ENCODE measurements at regions not wholly inside any gene's neighbourhood (a gene's known extent, or its start where the extent isn't known, plus 50 kb on each side); places are given as distances from the start of the nearest gene placed in this dataset.
"Not testable (repeated sequence)": the region's sequence is repeated elsewhere in the genome, so short reads cannot be mapped to it uniquely, and the experiment has no call there.

DNA sequence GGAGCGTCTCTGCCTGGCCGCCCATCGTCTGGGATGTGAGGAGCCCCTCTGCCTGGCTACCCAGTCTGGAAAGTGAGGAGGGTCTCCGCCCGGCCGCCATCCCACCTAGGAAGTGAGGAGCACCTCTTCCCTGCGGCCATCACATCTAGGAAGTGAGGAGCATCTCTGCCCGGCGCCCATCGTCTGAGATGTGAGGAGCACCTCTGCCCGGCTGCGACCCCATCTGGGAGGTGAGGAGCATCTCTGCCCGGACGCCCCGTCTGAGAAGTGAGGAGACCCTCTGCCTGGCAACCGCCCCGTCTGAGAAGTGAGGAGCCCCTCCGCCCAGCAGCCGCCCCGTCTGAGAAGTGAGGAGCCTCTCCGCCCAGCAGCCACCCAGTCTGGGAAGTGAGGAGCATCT is 84.5 kb downstream of the IDS start:
- H3K27me3 Mint-ChIP-seq; ATAC-seq; H3K27ac Mint-ChIP-seq; DNase-seq; H3K4me3 Mint-ChIP-seq; H3K36me3 Mint-ChIP-seq (ENCODE audit: low read depth); H3K4me1 Mint-ChIP-seq: not testable (repeated sequence)
- peaks cover 11% of the 10 kb centered on the region for H3K9me3 Mint-ChIP-seq

DNA sequence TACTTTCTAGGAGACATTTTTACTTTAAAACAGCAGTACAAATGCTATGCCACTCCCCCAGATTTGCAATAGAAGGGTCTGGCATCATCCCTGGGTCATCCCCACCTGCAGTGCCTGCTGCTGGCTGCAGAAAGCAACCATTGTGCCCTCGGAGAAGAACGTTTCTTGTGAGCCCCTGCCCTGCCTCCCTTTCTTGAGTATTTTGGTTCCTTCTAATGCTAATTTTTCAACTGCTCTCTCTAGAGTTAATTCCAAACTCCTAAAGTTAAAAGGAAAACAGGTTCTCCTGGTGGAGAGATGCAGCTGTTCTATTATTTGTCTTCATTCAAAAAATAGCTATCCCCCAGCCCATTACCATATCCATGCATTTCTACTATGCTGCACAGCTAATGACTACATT is 107.1 kb downstream of the IDS start:
- DNase-seq (no peak), ATAC-seq (no peak)
- no peaks in the 10 kb centered on the region for H3K4me1 Mint-ChIP-seq
- H3K4me3 Mint-ChIP-seq: no peak overlapping the region
- no peak overlapping the region for H3K27ac Mint-ChIP-seq
- no peaks in the 10 kb centered on the region for H3K9me3 Mint-ChIP-seq
- no peaks in the 10 kb centered on the region for H3K36me3 Mint-ChIP-seq (ENCODE audit: low read depth)
- no peaks in the 10 kb centered on the region for H3K27me3 Mint-ChIP-seq

DNA sequence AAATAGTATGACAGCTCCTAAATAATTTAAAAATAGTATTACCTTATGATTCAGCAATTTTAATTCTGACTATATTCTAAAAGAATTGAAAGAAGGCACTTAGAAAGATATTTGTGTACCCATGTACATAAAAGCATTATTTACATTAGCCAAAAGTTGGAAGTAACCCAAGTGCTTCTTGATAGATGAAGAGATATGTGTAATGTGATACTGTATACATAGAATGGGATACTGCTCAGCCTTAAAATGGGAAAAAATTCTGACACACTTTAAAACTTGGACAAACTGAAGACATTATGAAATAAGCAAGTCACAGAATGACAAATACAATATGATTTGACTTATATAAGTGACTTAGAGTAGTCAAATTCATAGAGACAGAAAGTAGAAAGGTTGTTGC is 112.2 kb downstream of the IDS start:
- H3K4me1 Mint-ChIP-seq: no peaks in the 10 kb centered on the region
- no peak overlapping the region for H3K27ac Mint-ChIP-seq
- no peak overlapping the region for H3K4me3 Mint-ChIP-seq
- no peaks in the 10 kb centered on the region for H3K27me3 Mint-ChIP-seq
- no peak for ATAC-seq
- no peaks in the 10 kb centered on the region for H3K36me3 Mint-ChIP-seq (ENCODE audit: low read depth)
- DNase-seq: no peak
- H3K9me3 Mint-ChIP-seq: no peaks in the 10 kb centered on the region

DNA sequence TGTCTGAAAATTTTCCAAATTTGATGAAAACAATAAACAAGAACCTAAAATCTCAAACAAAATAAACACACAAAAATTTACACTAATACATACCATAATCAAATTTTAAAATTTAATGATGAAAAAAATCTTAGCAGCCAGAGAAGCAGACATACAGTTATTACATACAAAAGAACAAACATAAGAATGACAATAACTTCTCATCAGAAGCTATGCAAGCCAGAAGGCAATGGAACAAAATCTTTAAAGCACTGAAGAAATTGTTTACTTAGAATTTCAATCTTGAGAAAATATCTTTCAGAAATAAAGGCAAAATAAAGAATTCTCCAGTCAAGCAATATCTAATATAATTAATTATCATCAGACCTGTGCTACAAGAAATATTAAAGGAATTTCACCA is 121.3 kb downstream of the IDS start:
- ATAC-seq (no peak), DNase-seq (no peak)
- Mint-ChIP-seq H3K9me3 (no peaks in the 10 kb centered on the region), H3K36me3 (ENCODE audit: low read depth) (no peaks in the 10 kb centered on the region), H3K4me1 (no peaks in the 10 kb centered on the region), H3K4me3 (no peak overlapping the region), H3K27ac (no peak overlapping the region), H3K27me3 (no peaks in the 10 kb centered on the region)

DNA sequence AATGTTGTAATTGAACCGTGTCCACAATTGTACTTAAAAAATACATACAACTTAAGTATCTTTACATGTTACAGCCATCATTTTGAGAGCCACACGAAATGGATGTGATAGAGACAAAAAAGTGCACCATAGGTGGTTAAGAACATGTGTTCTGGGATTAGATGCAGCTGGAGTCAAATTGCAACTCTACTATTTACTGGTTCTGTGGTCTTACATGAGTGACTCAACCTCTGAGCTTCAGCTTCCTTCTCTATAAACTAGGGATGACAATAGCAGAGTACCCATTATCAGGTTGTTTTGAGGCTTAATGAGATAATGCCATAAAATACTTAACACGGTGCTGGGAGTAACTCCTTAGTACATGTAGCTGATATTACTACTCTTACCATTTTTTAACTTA is 130.4 kb downstream of the IDS start:
- ATAC-seq (no peak), DNase-seq (no peak)
- Mint-ChIP-seq H3K36me3 (ENCODE audit: low read depth) (no peaks in the 10 kb centered on the region), H3K27me3 (no peaks in the 10 kb centered on the region), H3K9me3 (no peaks in the 10 kb centered on the region), H3K27ac (no peak overlapping the region), H3K4me3 (no peak overlapping the region), H3K4me1 (no peaks in the 10 kb centered on the region)

DNA sequence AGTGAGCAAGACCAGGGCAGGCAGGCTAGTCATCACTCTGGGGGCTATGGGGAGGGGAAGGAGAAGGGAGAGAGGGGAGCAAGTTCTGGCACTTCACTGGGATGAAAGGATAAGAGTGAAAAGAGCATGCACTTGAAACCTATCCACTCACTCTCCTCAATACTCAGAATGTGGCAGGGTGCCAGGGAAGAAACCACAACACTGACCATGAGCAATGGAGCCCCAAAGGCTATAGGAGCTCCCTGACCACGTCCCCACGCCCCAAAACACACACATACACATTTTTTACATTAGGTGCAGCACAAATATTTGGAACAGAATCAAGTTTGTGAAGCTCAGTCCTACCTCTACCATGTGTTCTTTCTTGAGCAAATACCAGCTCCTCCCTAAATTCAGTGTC is 132.2 kb downstream of the IDS start:
- H3K27me3 Mint-ChIP-seq: no peaks in the 10 kb centered on the region
- H3K27ac Mint-ChIP-seq: no peak overlapping the region
- H3K9me3 Mint-ChIP-seq: no peaks in the 10 kb centered on the region
- no peak overlapping the region for H3K4me3 Mint-ChIP-seq
- DNase-seq (no peak), ATAC-seq (no peak)
- H3K36me3 Mint-ChIP-seq (ENCODE audit: low read depth): no peaks in the 10 kb centered on the region
- H3K4me1 Mint-ChIP-seq: no peaks in the 10 kb centered on the region

DNA sequence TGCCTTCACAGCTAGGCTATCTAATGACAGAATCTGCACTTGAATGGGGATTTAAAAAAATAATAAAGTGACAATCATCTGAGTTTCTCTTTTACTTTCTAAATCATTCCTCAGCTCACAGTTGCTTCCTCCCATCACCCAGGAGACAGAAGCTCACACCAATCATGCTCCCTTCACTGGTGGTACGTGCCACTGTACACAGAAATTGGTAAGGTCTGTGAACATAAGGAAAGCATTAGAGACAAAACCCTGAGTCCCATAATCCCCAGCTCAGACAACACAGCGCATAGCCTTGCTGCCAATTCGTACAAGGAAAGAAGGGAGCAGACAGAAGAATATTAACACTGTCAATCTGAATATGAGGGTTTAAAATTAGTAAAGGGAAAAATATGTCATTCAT is 133.1 kb downstream of the IDS start:
- Mint-ChIP-seq H3K4me3 (no peak overlapping the region), H3K27me3 (no peaks in the 10 kb centered on the region), H3K27ac (no peak overlapping the region), H3K9me3 (no peaks in the 10 kb centered on the region), H3K36me3 (ENCODE audit: low read depth) (no peaks in the 10 kb centered on the region), H3K4me1 (no peaks in the 10 kb centered on the region)
- DNase-seq (no peak), ATAC-seq (no peak)

DNA sequence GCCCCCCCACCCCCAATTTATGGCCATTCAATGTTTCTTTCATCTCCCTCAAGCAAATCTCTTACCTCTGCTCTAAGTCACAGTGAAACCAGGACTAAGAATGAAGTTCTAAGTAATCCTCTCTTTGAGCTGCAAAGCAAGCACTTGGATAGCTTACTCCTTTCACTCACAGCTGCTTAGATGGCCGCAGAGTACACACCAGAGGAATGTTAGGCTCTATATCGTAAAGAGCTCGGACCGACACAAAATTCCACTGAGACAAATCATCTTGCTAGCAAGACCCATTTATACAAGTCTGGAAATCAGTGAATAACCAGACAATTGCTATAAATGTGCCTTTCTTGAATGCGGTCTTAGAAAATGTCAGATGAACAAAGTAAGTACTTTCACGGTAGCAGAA is 135.0 kb downstream of the IDS start:
- DNase-seq: no peak
- Mint-ChIP-seq H3K4me1 (no peaks in the 10 kb centered on the region), H3K4me3 (no peak overlapping the region), H3K36me3 (ENCODE audit: low read depth) (no peaks in the 10 kb centered on the region), H3K9me3 (no peaks in the 10 kb centered on the region), H3K27ac (no peak overlapping the region), H3K27me3 (no peaks in the 10 kb centered on the region)
- ATAC-seq: no peak

DNA sequence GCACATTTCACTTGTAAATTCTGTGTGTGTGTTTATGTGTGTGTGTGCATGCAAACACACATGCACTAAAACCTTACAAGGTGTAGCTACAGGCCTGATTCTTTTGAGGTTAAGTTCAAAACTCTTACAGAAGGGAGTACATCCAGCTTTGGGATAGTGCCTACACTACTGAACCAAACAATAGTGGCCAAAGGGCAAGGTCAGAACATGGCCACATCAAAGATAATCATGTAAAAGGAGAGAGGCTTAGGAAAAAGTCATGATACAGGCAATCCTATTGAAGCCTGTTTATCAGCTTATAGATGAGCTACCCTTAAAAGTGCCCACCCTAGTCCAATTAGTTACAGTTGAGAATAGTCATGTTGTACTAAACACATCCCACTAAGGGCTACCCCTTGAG is 139.6 kb downstream of the IDS start:
- peaks cover 2% of the 10 kb centered on the region for H3K27me3 Mint-ChIP-seq
- ATAC-seq (no peak), DNase-seq (no peak)
- no peak overlapping the region for H3K27ac Mint-ChIP-seq
- no peak overlapping the region for H3K4me3 Mint-ChIP-seq
- no peaks in the 10 kb centered on the region for H3K36me3 Mint-ChIP-seq (ENCODE audit: low read depth)
- no peaks in the 10 kb centered on the region for H3K4me1 Mint-ChIP-seq
- H3K9me3 Mint-ChIP-seq: no peaks in the 10 kb centered on the region

DNA sequence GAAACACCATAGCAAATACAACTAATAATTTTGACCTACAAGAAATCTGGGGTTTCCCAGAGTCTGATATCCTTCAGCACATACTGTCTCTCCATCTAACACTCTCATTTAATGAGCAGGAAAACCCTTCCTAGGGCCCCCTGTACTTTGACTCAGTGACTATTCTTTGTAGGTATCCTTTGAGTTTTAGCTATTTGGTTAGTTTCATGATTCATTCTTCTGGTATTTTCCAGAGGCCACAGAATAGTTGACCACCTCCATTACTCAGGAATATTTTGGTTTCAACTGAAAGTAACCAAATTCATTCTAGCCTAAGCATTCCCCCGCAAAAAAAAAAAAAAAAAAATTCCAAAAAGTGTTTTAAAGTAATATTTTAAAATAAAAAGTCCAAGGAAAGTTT is 140.0 kb downstream of the IDS start:
- Mint-ChIP-seq H3K4me1 (no peaks in the 10 kb centered on the region), H3K9me3 (no peaks in the 10 kb centered on the region), H3K27ac (no peak overlapping the region), H3K27me3 (peaks cover 2% of the 10 kb centered on the region), H3K36me3 (ENCODE audit: low read depth) (no peaks in the 10 kb centered on the region), H3K4me3 (no peak overlapping the region)
- ATAC-seq: no peak
- no peak for DNase-seq

DNA sequence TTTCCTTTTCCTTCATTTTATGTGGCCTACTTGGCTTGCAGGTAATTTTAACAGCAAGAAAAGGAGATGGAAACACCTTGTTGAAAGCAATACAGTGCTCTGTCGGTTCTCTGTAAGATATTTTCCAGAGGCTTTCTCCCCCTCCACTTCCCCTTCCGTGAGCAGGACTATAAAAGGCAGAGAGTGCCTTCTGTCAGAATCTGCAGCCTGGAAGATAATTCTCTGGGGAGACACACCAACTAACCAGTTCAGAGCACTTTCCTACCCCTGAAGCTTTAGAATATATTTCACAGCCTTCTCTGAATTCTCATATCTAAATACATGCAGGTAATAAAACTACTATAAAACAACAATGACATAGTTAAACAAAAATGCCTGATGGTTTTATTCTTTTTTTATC is 141.1 kb downstream of the IDS start:
- Mint-ChIP-seq H3K9me3 (no peaks in the 10 kb centered on the region), H3K4me3 (no peak overlapping the region), H3K36me3 (ENCODE audit: low read depth) (no peaks in the 10 kb centered on the region), H3K27ac (no peak overlapping the region), H3K27me3 (peaks cover 2% of the 10 kb centered on the region), H3K4me1 (no peaks in the 10 kb centered on the region)
- ATAC-seq (no peak), DNase-seq (no peak)

DNA sequence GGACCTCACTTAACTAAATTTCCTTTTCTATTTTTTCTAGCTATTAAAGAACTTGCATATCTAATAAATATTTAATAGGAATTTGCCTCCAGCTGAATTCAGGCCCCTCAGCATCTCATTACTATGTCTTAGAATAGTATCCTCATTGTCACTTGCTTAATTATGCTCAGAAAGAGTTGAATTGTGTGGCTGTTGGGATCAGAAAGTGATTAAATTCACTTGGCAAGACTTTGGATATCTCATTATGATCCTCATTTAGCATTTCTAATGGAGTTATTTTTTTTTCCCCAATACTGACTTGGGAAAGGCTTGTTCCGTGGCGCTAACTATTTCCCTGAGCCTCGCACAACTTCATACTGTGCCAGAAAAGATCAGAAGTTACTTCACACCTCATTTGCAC is 158.8 kb downstream of the IDS start:
- H3K4me1 Mint-ChIP-seq: no peaks in the 10 kb centered on the region
- H3K9me3 Mint-ChIP-seq: no peaks in the 10 kb centered on the region
- H3K27ac Mint-ChIP-seq: no peak overlapping the region
- no peaks in the 10 kb centered on the region for H3K27me3 Mint-ChIP-seq
- ATAC-seq (no peak), DNase-seq (no peak)
- H3K4me3 Mint-ChIP-seq: no peak overlapping the region
- H3K36me3 Mint-ChIP-seq (ENCODE audit: low read depth): no peaks in the 10 kb centered on the region

DNA sequence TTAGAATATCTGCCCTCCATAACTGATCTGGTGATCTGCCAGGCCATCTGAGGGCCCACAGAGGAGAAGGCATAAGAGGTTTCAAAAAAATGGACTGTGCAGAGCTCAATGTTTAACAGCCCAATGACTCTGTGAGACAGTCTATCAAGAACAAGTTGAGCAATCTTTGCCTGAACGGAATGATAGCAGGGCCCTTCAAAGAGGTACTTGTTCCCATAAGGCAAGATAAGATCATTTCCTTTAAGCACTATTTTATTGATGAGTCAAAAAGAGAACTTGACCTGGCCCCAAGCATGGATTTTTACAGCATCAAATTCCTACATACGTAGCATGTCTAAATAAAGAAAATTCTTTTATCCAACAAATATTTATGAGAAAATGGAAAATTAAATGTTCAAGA is 182.8 kb downstream of the IDS start:
- no peaks in the 10 kb centered on the region for H3K9me3 Mint-ChIP-seq
- DNase-seq (no peak), ATAC-seq (no peak)
- H3K4me3 Mint-ChIP-seq: no peak overlapping the region
- H3K4me1 Mint-ChIP-seq: no peaks in the 10 kb centered on the region
- no peak overlapping the region for H3K27ac Mint-ChIP-seq
- no peaks in the 10 kb centered on the region for H3K36me3 Mint-ChIP-seq (ENCODE audit: low read depth)
- H3K27me3 Mint-ChIP-seq: no peaks in the 10 kb centered on the region

DNA sequence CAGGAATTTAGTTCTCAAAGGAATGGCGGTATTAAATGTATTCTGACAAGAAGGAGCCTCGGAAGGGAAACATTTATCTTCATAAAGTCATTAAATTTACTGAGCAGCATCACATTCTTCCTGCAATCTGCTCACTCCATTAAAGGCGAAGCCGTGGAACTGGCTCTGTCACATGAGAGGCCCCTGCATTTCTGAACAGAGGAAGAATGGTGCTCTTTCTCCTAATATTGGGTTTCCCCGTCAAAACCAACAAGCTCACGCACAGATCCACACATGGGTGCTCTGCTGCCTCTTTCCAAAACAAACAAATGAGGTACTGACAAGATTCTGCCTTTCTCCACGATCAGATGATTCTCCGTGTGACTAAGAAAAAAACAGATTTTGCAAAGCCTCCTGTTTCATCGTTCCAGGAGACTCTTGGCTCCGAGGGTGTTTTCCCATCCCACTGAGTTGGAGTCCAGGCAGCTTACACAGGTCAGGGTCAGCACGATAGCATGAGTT is 191.2 kb downstream of the IDS start:
- no peaks in the 10 kb centered on the region for H3K27me3 Mint-ChIP-seq
- H3K9me3 Mint-ChIP-seq: no peaks in the 10 kb centered on the region
- no peak overlapping the region for H3K27ac Mint-ChIP-seq
- ATAC-seq (no peak), DNase-seq (no peak)
- H3K36me3 Mint-ChIP-seq (ENCODE audit: low read depth): no peaks in the 10 kb centered on the region
- no peaks in the 10 kb centered on the region for H3K4me1 Mint-ChIP-seq
- H3K4me3 Mint-ChIP-seq: no peak overlapping the region

DNA sequence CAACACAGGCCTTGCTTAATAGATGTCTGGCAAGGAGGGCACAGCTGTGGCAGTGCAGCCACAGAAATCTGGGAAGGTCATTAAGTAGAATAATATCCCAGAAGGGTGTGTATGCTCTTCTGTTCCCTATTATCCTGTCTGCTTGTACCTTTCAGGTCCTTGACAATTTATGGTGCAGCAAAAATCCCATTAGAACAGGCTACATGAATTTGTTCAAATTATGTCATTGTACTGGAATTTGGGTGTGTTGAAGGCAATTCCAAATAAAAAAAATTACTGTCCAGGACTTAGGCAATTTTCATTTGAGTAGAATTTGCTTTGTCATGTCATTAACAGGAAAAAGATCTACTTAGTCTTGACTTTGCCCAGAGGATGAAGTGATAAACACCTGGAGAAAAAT is 192.1 kb downstream of the IDS start:
- ATAC-seq: no peak
- no peaks in the 10 kb centered on the region for H3K27me3 Mint-ChIP-seq
- H3K4me3 Mint-ChIP-seq: no peak overlapping the region
- no peaks in the 10 kb centered on the region for H3K36me3 Mint-ChIP-seq (ENCODE audit: low read depth)
- no peak overlapping the region for H3K27ac Mint-ChIP-seq
- H3K4me1 Mint-ChIP-seq: no peaks in the 10 kb centered on the region
- no peaks in the 10 kb centered on the region for H3K9me3 Mint-ChIP-seq
- no peak for DNase-seq

DNA sequence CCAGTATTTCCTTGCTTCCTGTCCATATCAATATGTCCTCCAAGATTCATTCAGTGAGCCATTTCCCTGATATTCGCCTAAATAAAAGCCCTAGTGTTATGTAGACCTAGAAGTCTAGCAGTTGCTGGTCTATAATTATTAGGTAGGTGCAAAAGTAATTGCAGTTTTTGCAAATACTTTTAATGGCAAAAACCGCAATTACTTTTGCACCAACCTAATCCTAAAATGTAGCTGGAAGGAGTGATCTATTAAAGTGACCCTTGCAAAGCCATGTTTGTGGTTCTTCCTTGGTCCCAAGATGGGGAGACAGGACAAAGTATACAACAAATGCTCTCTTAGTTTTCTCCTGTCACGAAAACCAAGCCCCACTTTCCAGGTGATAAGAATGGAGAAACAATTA is 193.0 kb downstream of the IDS start:
- no peaks in the 10 kb centered on the region for H3K27me3 Mint-ChIP-seq
- no peak for ATAC-seq
- H3K36me3 Mint-ChIP-seq (ENCODE audit: low read depth): no peaks in the 10 kb centered on the region
- no peak overlapping the region for H3K27ac Mint-ChIP-seq
- no peak overlapping the region for H3K4me3 Mint-ChIP-seq
- no peak for DNase-seq
- no peaks in the 10 kb centered on the region for H3K9me3 Mint-ChIP-seq
- no peaks in the 10 kb centered on the region for H3K4me1 Mint-ChIP-seq
